Motor neuron (in vitro differentiated cells): ENCODE measurements at regions not wholly inside any gene's neighbourhood (a gene's known extent, or its start where the extent isn't known, plus 50 kb on each side); places are given as distances from the start of the nearest gene placed in this dataset.

Source experiments
- ATAC-seq, 8 experiments: fragments of 200-7000 bp; cut with Tn5 transposase; replicated peaks in 6 of 8; 2 replicates each; pipeline ENCODE4 v1.8.0; 2021; ENCODE audit warnings: mild to moderate bottlenecking in 8 of 8, moderate library complexity in 8 of 8
- H3K27ac ChIP-seq, 2 donors: fragments of 250-450 bp; sonication (Bioruptor Pico); 2 replicates each; pipeline ENCODE4 v1.9.0; 2021; ENCODE audit warnings: antibody characterized with exemption in 2 of 2, mild to moderate bottlenecking in 2 of 2, moderate library complexity in 1 of 2
- H3K4me1 ChIP-seq, 2 donors: fragments of 250-450 bp; sonication (Bioruptor Pico); replicated peaks in 1 of 2; 2 replicates each; pipeline ENCODE4 v1.6.1; 2021; ENCODE audit warnings: antibody characterized with exemption in 2 of 2, mild to moderate bottlenecking in 2 of 2, moderate library complexity in 1 of 2
- H3K4me3 ChIP-seq, 5 donors: fragments of 250-450 bp; sonication (Bioruptor Pico); 2 replicates each; pipeline ENCODE4 v1.9.0; 2021; ENCODE audit warnings: antibody characterized with exemption in 5 of 5, mild to moderate bottlenecking in 5 of 5, moderate library complexity in 4 of 5
- WGBS, 10 experiments: fragments of 450-650 bp; shearing (Covaris generic); methylation state at CpG; one replicate each; pipeline ENCODE4 v1.0.0; 2022; 5-methylcytosine and 5-hydroxymethylcytosine counted together
- in situ Hi-C, 9 experiments: fragments of 400-800 bp; cut with MboI; loops; one replicate each; pipeline ENCODE4 v1.15.0; 2021; ENCODE audit warnings: low sequenced_read_pairs in 9 of 9, low pct_unique_long_range_greater_than_20kb in 2 of 9; ENCODE audit not compliant: unreplicated experiment in 9 of 9

GRCh38 chr15:98152156-98152555 is 191.7 kb downstream of the ARRDC4 start:
- no peak for ATAC-seq
- in situ Hi-C loops = loop anchor here in 1 of 9 experiments (25.0 kb wide), 1 partner anchor 240 kb away; no protein-coding TSS in a partner anchor
- Histone ChIP-seq H3K4me3 (no peak overlapping the region), H3K4me1 (no peaks in the 10 kb centered on the region), H3K27ac (no peak overlapping the region)

GRCh38 chr15:98154863-98155262 is 194.4 kb downstream of the ARRDC4 start:
- peak in 7 of 8 experiments; percentile 24 to 83 (median 35) for ATAC-seq
- Histone ChIP-seq H3K4me3 (no peak overlapping the region), H3K27ac (no peak overlapping the region), H3K4me1 (no peaks in the 10 kb centered on the region)
- in situ Hi-C loops = loop anchor here in 1 of 9 experiments (25.0 kb wide), 1 partner anchor 243 kb away; no protein-coding TSS in a partner anchor
- 16 to 92% (median 36%) methylated on average over 1 to 4 of the region's 4 CpGs; no CpG with 5 or more reads in 1 of the 10 experiments for WGBS, 10 experiments

DNA sequence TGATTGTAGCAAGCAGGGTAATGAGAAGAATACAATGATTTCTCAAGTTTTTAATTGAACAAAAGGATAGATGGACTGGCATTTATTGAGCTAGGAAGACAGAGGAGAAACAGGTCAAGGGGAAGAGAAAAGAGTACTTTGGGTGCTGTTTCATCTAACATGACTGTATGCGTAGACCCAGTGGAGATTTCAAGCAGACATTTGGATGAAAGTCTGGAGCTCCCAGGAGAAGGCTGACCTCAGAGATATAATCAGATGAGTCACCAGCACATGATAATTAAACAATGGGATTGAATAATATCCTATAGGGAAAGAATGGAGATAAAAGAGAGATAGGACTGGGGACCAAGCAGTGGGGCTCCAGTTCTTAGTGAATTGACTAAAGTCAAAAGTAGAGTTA is 194.9 kb downstream of the ARRDC4 start:
- WGBS, 10 experiments = 13 to 100% (median 80%) methylated on average over 1 of the region's 1 CpG; no CpG with 5 or more reads in 1 of the 10 experiments
- ATAC-seq = peak in 2 of 8 experiments; percentile 16 to 56
- in situ Hi-C loops = loop anchor here in 1 of 9 experiments (25.0 kb wide), 1 partner anchor 243 kb away; no protein-coding TSS in a partner anchor

DNA sequence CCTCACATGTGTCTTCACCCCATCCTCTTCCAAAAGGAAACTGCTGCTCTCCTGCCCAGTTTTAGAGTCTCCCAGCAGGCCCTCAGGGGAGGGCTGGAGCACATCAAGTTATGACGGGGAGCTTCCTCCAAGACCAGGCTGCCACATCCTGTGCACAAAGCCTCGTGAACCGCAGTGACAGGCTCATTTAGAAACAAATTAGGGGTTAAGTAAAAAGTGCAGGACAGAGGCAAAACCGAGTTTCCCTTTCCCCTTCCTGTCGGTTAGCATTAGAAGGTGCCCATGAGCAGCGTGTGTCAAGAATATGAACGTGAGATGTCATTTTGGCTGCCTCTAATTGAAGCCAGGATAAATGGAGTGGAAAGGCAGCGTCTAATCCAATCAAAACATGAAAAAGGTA is 199.7 kb downstream of the ARRDC4 start:
- no peak for ATAC-seq
- in situ Hi-C loops = loop anchor here in 1 of 9 experiments (25.0 kb wide), 1 partner anchor 248 kb away; no protein-coding TSS in a partner anchor
- WGBS, 10 experiments = 50 to 81% (median 71%) methylated on average over 2 to 6 of the region's 8 CpGs; no CpG with 5 or more reads in 2 of the 10 experiments

More for the DNA sequence above, 194.9 kb downstream of the ARRDC4 start:
- Histone ChIP-seq H3K4me1 (no peaks in the 10 kb centered on the region), H3K4me3 (no peak overlapping the region), H3K27ac (no peak overlapping the region)

GRCh38 chr15:98163319-98164045 is 203.0 kb downstream of the ARRDC4 start:
- in situ Hi-C loops = loop anchor here in 1 of 9 experiments (25.0 kb wide), 1 partner anchor 251 kb away; no protein-coding TSS in a partner anchor
- ATAC-seq = peak in 4 of 8 experiments; percentile 31 to 94 (median 76)
- Histone ChIP-seq H3K27ac (no peak overlapping the region), H3K4me3 (no peak overlapping the region), H3K4me1 (peaks cover 5 to 9% of the 10 kb centered on the region in 2 donors)
- 47 to 100% (median 71%) methylated on average over 1 to 6 of the region's 23 CpGs; no CpG with 5 or more reads in 5 of the 10 experiments for WGBS, 10 experiments

More for the DNA sequence above, 199.7 kb downstream of the ARRDC4 start:
- H3K4me3 ChIP-seq = no peak overlapping the region
- no peaks in the 10 kb centered on the region for H3K4me1 ChIP-seq
- H3K27ac ChIP-seq = no peak overlapping the region

- WGBS, 10 experiments = 0 to 100% (median 0%) methylated on average over 1 of the region's 1 CpG; no CpG with 5 or more reads in 3 of the 10 experiments
- Histone ChIP-seq H3K27ac (no peak overlapping the region), H3K4me3 (no peak overlapping the region), H3K4me1 (peaks cover 5 to 13% of the 10 kb centered on the region in 2 donors)
- in situ Hi-C loops = loop anchor here in 1 of 9 experiments (25.0 kb wide), 1 partner anchor 252 kb away; no protein-coding TSS in a partner anchor
- no peak for ATAC-seq
Observed at GRCh38 chr15:98164571-98164970, 204.1 kb downstream of the ARRDC4 start.

DNA sequence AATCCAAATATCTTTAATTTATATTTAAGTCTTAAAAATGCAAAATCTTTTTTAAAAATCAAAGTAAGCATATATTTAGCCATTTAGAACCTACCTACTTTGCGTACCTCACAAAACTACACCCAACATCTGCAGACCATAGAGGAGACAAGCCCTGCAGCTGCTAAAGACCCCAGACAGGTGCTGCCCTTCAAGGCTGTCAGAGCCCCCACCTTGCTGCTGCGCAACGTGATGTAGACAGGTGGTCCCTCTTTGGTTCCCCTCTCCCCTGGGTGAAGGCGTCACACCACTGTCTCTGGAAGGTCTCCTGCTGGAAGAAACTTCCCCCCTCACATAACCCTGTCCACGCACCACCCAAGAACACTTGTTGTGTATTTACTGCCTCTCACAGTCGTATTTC is 204.5 kb downstream of the ARRDC4 start:
- peaks cover 5 to 13% of the 10 kb centered on the region in 2 donors for H3K4me1 ChIP-seq
- H3K27ac ChIP-seq = no peak overlapping the region
- WGBS, 10 experiments = 0 to 100% (median 82%) methylated on average over 1 to 4 of the region's 6 CpGs; no CpG with 5 or more reads in 2 of the 10 experiments
- in situ Hi-C loops = loop anchor here in 1 of 9 experiments (25.0 kb wide), 1 partner anchor 253 kb away; no protein-coding TSS in a partner anchor
- no peak for ATAC-seq
- H3K4me3 ChIP-seq = no peak overlapping the region

GRCh38 chr15:98167722-98168268 is 207.3 kb downstream of the ARRDC4 start:
- Histone ChIP-seq H3K4me1 (peaks cover 5 to 13% of the 10 kb centered on the region in 2 donors), H3K4me3 (no peak overlapping the region), H3K27ac (no peak overlapping the region)
- 0 to 69% (median 48%) methylated on average over 1 to 4 of the region's 4 CpGs; no CpG with 5 or more reads in 1 of the 10 experiments for WGBS, 10 experiments
- ATAC-seq = peak in 3 of 8 experiments; percentile 47 to 71 (median 57)
- in situ Hi-C loops = loop anchor here in 1 of 9 experiments (25.0 kb wide), 1 partner anchor 255 kb away; no protein-coding TSS in a partner anchor

DNA sequence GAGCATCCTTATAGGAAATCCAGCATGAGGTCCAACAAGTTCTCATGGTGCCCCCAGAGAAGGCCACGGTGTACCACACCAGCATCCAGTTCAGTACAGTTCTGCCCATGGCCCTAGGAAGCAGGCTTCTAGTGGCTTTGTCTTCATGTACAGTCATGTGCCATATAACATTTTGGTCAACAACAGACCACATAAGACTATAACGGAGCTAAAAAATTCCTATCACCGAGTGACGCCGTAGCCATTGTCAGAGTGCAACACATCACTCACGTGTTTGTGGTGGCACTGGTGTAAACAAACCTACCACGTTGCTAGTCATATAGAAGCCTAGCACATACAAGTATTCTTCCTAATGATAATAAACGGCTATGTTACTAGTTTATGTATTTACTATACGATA is 209.0 kb downstream of the ARRDC4 start:
- in situ Hi-C loops = loop anchor here in 1 of 9 experiments (25.0 kb wide), 1 partner anchor 257 kb away; no protein-coding TSS in a partner anchor
- H3K27ac ChIP-seq = no peak overlapping the region
- ATAC-seq = no peak
- no peak overlapping the region for H3K4me3 ChIP-seq
- 48 to 95% (median 80%) methylated on average over 1 to 9 of the region's 9 CpGs; no CpG with 5 or more reads in 1 of the 10 experiments for WGBS, 10 experiments
- H3K4me1 ChIP-seq = peaks cover 5 to 15% of the 10 kb centered on the region in 2 donors

DNA sequence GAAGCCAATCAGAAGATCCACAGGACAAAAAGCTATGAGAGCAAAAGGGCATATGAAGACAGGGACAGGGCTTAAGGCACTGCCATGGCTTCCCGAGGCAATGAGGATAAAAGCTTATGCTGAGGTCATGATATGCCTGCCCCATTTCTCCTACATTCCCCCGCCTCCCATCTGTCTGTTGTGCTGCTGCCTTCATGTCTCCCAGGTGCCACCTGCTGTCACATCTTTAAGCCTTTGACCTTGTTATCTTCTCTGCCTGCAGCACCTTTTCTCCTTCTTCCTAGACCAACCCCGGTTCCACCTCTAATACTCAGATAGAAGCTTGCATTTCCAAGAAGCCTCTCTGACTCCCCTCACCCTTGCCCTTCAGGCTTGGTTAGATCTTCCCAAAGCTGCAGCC is 213.8 kb downstream of the ARRDC4 start:
- 8 to 75% (median 15%) methylated on average over 1 to 2 of the region's 3 CpGs; no CpG with 5 or more reads in 2 of the 10 experiments for WGBS, 10 experiments
- in situ Hi-C loops = loop anchor here in 4 of 9 experiments (10.0 to 25.0 kb wide), 2 partner anchors 262 to 269 kb away; no protein-coding TSS in a partner anchor
- no peak for ATAC-seq
- Histone ChIP-seq H3K4me1 (peaks cover 4 to 6% of the 10 kb centered on the region in 2 donors), H3K27ac (no peak overlapping the region), H3K4me3 (no peak overlapping the region)

GRCh38 chr15:98174841-98175240 is 214.3 kb downstream of the ARRDC4 start:
- in situ Hi-C loops = loop anchor here in 4 of 9 experiments (10.0 to 25.0 kb wide), 2 partner anchors 263 to 270 kb away; no protein-coding TSS in a partner anchor
- Histone ChIP-seq H3K4me1 (peaks cover 4 to 6% of the 10 kb centered on the region in 2 donors), H3K27ac (no peak overlapping the region), H3K4me3 (no peak overlapping the region)
- peak in 2 of 8 experiments; percentile 15 to 75 for ATAC-seq
- whole genome bisulfite sequencing, 10 experiments = 20 to 100% (median 90%) methylated on average over 1 to 3 of the region's 3 CpGs

GRCh38 chr15:98177966-98178592 is 217.6 kb downstream of the ARRDC4 start:
- ATAC-seq = peak; percentile 84 to 100 (median 94)
- H3K4me1 ChIP-seq = peaks cover 4 to 6% of the 10 kb centered on the region in 2 donors
- H3K4me3 ChIP-seq = no peak overlapping the region
- 0 to 16% (median 8%) methylated on average over 3 to 9 of the region's 9 CpGs for WGBS, 10 experiments
- H3K27ac ChIP-seq = no peak overlapping the region
- in situ Hi-C loops = loop anchor here in 3 of 9 experiments (10.0 kb wide), 1 partner anchor 273 kb away; no protein-coding TSS in a partner anchor
